ENCODE measurements at regions not wholly inside any gene's neighbourhood (a gene's known extent, or its start where the extent isn't known, plus 50 kb on each side); places are given as distances from the start of the nearest gene placed in this dataset.

GRCh38 chr9:89779405-89780203 lies 174.8 kb downstream of the GADD45G start:
- Histone ChIP-seq H3K4me3 (ENCODE audit: low read depth, low read length) (no peak overlapping the region), H3K4me1 (ENCODE audit: control insufficient read depth, insufficient read depth, low read length) (no peaks in the 10 kb centered on the region), H3K27me3 (ENCODE audit: control insufficient read depth, insufficient read depth, low read length) (no peaks in the 10 kb centered on the region)

DNA sequence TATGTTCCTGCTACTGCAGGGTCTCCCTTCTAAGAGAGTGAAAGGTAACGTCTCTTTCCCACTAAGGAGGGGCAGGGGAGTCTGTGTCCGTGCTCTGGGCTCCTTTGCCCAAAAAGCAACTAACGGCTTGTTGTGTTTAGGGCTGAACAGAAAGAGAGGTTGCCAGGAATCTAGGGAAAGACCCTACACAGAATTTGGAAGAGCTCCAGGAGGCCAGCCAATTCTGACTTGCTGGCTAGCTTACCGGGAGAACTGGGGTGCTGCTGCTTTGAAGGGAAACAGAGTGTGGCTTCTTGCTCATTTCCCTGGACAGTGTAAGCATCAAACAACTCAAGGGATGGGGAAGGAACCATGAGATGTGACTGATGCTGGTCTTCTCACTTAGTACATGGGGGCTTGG lies 176.1 kb downstream of the GADD45G start:
- H3K9me3 ChIP-seq (ENCODE audit: control insufficient read depth, insufficient read depth, low read length) = no peaks in the 10 kb centered on the region
- no peaks in the 10 kb centered on the region for H3K4me1 ChIP-seq (ENCODE audit: control insufficient read depth, insufficient read depth, low read length)
- H3K9ac ChIP-seq (ENCODE audit: low read depth, low read length) = no peak overlapping the region
- H3K36me3 ChIP-seq (ENCODE audit: control insufficient read depth, insufficient read depth, low read length) = no peaks in the 10 kb centered on the region
- H3K4me3 ChIP-seq (ENCODE audit: low read depth, low read length) = no peak overlapping the region
- H3K27me3 ChIP-seq (ENCODE audit: control insufficient read depth, insufficient read depth, low read length) = no peaks in the 10 kb centered on the region

More at GRCh38 chr9:89779405-89780203, 174.8 kb downstream of the GADD45G start:
- Histone ChIP-seq H3K9ac (ENCODE audit: low read depth, low read length) (no peak overlapping the region), H3K9me3 (ENCODE audit: control insufficient read depth, insufficient read depth, low read length) (no peaks in the 10 kb centered on the region), H3K36me3 (ENCODE audit: control insufficient read depth, insufficient read depth, low read length) (no peaks in the 10 kb centered on the region)

- no peaks in the 10 kb centered on the region for H3K27me3 ChIP-seq (ENCODE audit: control insufficient read depth, insufficient read depth, low read length)
- no peaks in the 10 kb centered on the region for H3K4me1 ChIP-seq (ENCODE audit: control insufficient read depth, insufficient read depth, low read length)
- no peak overlapping the region for H3K9ac ChIP-seq (ENCODE audit: low read depth, low read length)
- no peak overlapping the region for H3K4me3 ChIP-seq (ENCODE audit: low read depth, low read length)
- H3K36me3 ChIP-seq (ENCODE audit: control insufficient read depth, insufficient read depth, low read length) = no peaks in the 10 kb centered on the region
- H3K9me3 ChIP-seq (ENCODE audit: control insufficient read depth, insufficient read depth, low read length) = no peaks in the 10 kb centered on the region
These were observed 177.2 kb downstream of the GADD45G start for GRCh38 chr9:89781838-89782540.

GRCh38 chr9:89786655-89787054 lies 181.8 kb downstream of the GADD45G start:
- Histone ChIP-seq H3K36me3 (ENCODE audit: control insufficient read depth, insufficient read depth, low read length) (no peaks in the 10 kb centered on the region), H3K9ac (ENCODE audit: low read depth, low read length) (no peak overlapping the region), H3K4me1 (ENCODE audit: control insufficient read depth, insufficient read depth, low read length) (no peaks in the 10 kb centered on the region), H3K9me3 (ENCODE audit: control insufficient read depth, insufficient read depth, low read length) (no peaks in the 10 kb centered on the region), H3K4me3 (ENCODE audit: low read depth, low read length) (no peak overlapping the region), H3K27me3 (ENCODE audit: control insufficient read depth, insufficient read depth, low read length) (no peaks in the 10 kb centered on the region)

DNA sequence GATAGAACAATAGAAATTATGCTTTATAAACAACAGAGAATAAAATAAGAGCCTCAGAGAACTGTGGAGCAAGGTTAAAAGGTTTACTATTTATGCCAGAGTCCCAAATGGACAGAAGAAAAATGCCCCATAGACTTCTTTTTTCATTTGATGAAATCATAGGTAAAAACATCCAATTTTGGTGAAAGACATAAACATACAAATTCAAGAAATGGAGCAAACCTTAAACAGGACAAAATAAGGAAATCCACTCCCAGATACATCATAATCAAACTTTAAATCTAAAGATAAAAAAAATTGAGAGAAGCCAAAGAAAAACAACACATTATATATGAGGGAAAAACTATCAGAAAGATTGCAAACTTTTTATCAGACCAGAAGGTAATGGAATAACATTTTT lies 182.8 kb downstream of the GADD45G start:
- Histone ChIP-seq H3K9ac (ENCODE audit: low read depth, low read length) (no peak overlapping the region), H3K9me3 (ENCODE audit: control insufficient read depth, insufficient read depth, low read length) (no peaks in the 10 kb centered on the region), H3K27me3 (ENCODE audit: control insufficient read depth, insufficient read depth, low read length) (no peaks in the 10 kb centered on the region), H3K4me3 (ENCODE audit: low read depth, low read length) (no peak overlapping the region), H3K4me1 (ENCODE audit: control insufficient read depth, insufficient read depth, low read length) (no peaks in the 10 kb centered on the region), H3K36me3 (ENCODE audit: control insufficient read depth, insufficient read depth, low read length) (no peaks in the 10 kb centered on the region)

DNA sequence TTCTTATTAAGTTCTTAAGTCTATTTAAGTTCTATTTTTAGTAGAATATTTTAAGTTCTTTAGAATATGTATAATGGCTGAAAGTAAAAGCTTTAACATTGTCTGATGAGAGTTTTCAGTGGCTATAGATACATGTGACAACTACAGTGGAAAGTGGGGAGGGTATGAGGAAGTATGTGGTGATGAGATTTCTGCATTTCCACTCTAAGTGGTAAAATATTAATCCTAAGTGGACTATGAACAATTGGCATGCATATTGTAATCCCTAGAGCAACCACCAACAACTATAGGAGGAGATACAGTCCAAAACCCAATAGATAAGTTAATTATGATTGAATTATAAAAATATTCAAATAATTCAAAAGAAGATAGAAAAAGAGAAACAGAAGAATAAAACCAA lies 183.6 kb downstream of the GADD45G start:
- Histone ChIP-seq H3K9me3 (ENCODE audit: control insufficient read depth, insufficient read depth, low read length) (no peaks in the 10 kb centered on the region), H3K4me3 (ENCODE audit: low read depth, low read length) (no peak overlapping the region)

GRCh38 chr9:89789922-89790510 lies 185.2 kb downstream of the GADD45G start:
- Histone ChIP-seq H3K9ac (ENCODE audit: low read depth, low read length) (no peak overlapping the region), H3K36me3 (ENCODE audit: control insufficient read depth, insufficient read depth, low read length) (no peaks in the 10 kb centered on the region), H3K4me3 (ENCODE audit: low read depth, low read length) (no peak overlapping the region), H3K4me1 (ENCODE audit: control insufficient read depth, insufficient read depth, low read length) (no peaks in the 10 kb centered on the region), H3K9me3 (ENCODE audit: control insufficient read depth, insufficient read depth, low read length) (no peaks in the 10 kb centered on the region), H3K27me3 (ENCODE audit: control insufficient read depth, insufficient read depth, low read length) (no peaks in the 10 kb centered on the region)

More for the DNA sequence above, 183.6 kb downstream of the GADD45G start:
- Histone ChIP-seq H3K27me3 (ENCODE audit: control insufficient read depth, insufficient read depth, low read length) (no peaks in the 10 kb centered on the region), H3K36me3 (ENCODE audit: control insufficient read depth, insufficient read depth, low read length) (no peaks in the 10 kb centered on the region), H3K9ac (ENCODE audit: low read depth, low read length) (no peak overlapping the region), H3K4me1 (ENCODE audit: control insufficient read depth, insufficient read depth, low read length) (no peaks in the 10 kb centered on the region)

DNA sequence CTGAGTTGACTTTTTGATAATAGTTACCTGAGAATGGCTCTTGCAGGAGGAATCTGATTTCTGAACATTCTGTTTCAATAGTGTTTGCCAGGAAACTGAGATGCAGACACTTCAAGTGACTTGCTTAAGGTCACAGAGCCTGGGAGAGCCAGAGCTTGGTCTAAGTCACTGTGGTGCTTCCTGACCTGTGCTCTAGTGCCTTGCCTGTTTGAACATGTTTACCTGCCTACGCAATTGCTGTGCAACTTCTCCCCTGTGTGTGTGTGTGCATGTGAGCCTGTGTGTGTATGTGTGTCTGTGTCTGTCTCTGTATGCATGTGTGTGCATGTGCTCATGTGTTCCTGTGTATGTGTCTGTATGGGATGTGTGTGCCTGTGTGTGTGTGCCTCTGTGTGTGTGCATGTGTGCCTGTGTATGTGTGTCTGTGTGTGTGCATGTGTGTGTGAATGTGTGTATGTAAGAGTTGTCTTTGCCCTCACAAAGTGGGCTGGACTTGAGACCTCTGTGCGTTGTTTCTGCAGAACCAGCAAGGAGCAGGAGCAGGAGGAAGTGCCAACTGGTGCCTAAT lies 185.8 kb downstream of the GADD45G start:
- Histone ChIP-seq H3K9me3 (ENCODE audit: control insufficient read depth, insufficient read depth, low read length) (no peaks in the 10 kb centered on the region), H3K4me3 (ENCODE audit: low read depth, low read length) (no peak overlapping the region), H3K4me1 (ENCODE audit: control insufficient read depth, insufficient read depth, low read length) (no peaks in the 10 kb centered on the region), H3K36me3 (ENCODE audit: control insufficient read depth, insufficient read depth, low read length) (no peaks in the 10 kb centered on the region), H3K27me3 (ENCODE audit: control insufficient read depth, insufficient read depth, low read length) (no peaks in the 10 kb centered on the region), H3K9ac (ENCODE audit: low read depth, low read length) (no peak overlapping the region)

- no peaks in the 10 kb centered on the region for H3K4me1 ChIP-seq (ENCODE audit: control insufficient read depth, insufficient read depth, low read length)
- no peaks in the 10 kb centered on the region for H3K9me3 ChIP-seq (ENCODE audit: control insufficient read depth, insufficient read depth, low read length)
- no peaks in the 10 kb centered on the region for H3K27me3 ChIP-seq (ENCODE audit: control insufficient read depth, insufficient read depth, low read length)
- no peaks in the 10 kb centered on the region for H3K36me3 ChIP-seq (ENCODE audit: control insufficient read depth, insufficient read depth, low read length)
- no peak overlapping the region for H3K4me3 ChIP-seq (ENCODE audit: low read depth, low read length)
- H3K9ac ChIP-seq (ENCODE audit: low read depth, low read length) = no peak overlapping the region
These were observed 186.9 kb downstream of the GADD45G start for GRCh38 chr9:89791754-89792153.

DNA sequence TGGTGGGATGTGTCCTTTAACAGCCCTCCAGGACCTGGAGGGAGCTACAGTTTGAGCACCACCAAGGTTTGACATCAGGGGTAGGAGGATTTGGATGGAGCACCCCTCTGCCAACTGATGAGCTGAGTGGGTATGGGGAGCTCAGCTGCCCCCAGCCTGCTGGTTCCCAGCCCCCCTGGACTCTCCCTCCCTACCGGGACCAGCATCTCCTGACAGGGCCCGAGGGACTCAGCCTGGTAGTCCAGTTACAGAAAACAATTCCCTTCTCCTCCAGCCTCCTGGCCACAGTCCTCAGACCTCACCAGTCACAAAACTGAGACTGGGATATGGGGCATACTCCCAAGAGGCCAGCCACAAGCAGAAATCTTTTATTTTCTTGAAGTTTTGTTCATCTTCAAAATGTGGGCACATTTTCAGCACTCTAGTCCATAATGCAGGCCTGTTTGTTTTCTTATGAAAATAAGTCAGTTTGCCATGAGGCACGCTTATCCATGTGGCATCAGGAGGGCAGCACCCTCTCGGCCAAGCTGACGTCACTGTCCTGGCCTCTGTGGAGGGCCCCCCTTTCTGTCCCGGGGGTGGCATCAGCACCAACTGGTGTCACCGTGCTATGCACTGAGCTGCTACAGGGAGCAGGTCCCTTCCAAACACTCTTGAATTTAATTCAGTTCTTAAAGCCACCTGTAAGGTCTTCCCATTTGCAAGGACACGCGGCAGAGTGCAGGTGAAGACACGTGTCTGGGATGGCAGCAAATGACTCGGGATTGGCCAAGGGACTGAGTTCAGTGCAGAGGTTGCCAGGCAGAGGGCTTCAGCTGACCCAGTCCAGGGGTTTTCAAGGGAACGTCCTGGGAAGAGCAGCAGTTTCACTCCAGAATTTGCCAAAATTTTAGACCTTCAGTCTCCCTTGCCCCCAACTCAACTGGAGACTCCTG lies 187.6 kb downstream of the GADD45G start:
- H3K9me3 ChIP-seq (ENCODE audit: control insufficient read depth, insufficient read depth, low read length) = no peaks in the 10 kb centered on the region

DNA sequence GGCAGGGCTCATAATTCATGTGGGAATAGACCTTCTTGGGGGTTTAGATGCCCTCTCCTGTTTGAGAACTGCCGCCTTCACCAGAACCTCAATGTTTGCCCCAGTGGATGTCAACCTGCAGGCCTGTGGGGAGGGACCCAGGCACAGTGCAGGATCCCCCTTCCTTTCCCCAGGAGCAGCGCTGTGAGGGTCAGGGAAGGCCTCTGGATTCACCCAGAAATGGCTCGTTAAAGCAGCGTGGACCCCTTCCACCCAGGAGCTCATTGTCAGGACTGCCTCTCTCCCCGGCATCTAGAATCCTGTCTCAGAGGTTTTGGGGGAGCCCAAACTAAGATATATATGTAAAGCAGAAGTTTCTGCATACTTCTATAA lies 188.3 kb downstream of the GADD45G start:
- no peak overlapping the region for H3K4me3 ChIP-seq (ENCODE audit: low read depth, low read length)
- no peaks in the 10 kb centered on the region for H3K36me3 ChIP-seq (ENCODE audit: control insufficient read depth, insufficient read depth, low read length)
- no peak overlapping the region for H3K9ac ChIP-seq (ENCODE audit: low read depth, low read length)
- H3K27me3 ChIP-seq (ENCODE audit: control insufficient read depth, insufficient read depth, low read length) = no peaks in the 10 kb centered on the region
- no peaks in the 10 kb centered on the region for H3K4me1 ChIP-seq (ENCODE audit: control insufficient read depth, insufficient read depth, low read length)
- no peaks in the 10 kb centered on the region for H3K9me3 ChIP-seq (ENCODE audit: control insufficient read depth, insufficient read depth, low read length)

More for the DNA sequence above, 187.6 kb downstream of the GADD45G start:
- Histone ChIP-seq H3K36me3 (ENCODE audit: control insufficient read depth, insufficient read depth, low read length) (no peaks in the 10 kb centered on the region), H3K4me3 (ENCODE audit: low read depth, low read length) (no peak overlapping the region), H3K9ac (ENCODE audit: low read depth, low read length) (no peak overlapping the region), H3K27me3 (ENCODE audit: control insufficient read depth, insufficient read depth, low read length) (no peaks in the 10 kb centered on the region), H3K4me1 (ENCODE audit: control insufficient read depth, insufficient read depth, low read length) (no peaks in the 10 kb centered on the region)
